ENCODE measurements at regions not wholly inside any gene's neighbourhood (a gene's known extent, or its start where the extent isn't known, plus 50 kb on each side); places are given as distances from the start of the nearest gene placed in this dataset.

GRCh38 chr18:24894880-24895279 lies 434.4 kb downstream of the HRH4 start:
- no peak for TF ChIP-seq POLR2AphosphoS5 (IDR thresholded peaks at IDR 0.05; ENCODE audit: low read depth, low read length)
- TF ChIP-seq TAF1 (IDR thresholded peaks at IDR 0.05; ENCODE audit: borderline replicate concordance, insufficient read depth, low read length), result no peak
- TF ChIP-seq, protein P1, sequence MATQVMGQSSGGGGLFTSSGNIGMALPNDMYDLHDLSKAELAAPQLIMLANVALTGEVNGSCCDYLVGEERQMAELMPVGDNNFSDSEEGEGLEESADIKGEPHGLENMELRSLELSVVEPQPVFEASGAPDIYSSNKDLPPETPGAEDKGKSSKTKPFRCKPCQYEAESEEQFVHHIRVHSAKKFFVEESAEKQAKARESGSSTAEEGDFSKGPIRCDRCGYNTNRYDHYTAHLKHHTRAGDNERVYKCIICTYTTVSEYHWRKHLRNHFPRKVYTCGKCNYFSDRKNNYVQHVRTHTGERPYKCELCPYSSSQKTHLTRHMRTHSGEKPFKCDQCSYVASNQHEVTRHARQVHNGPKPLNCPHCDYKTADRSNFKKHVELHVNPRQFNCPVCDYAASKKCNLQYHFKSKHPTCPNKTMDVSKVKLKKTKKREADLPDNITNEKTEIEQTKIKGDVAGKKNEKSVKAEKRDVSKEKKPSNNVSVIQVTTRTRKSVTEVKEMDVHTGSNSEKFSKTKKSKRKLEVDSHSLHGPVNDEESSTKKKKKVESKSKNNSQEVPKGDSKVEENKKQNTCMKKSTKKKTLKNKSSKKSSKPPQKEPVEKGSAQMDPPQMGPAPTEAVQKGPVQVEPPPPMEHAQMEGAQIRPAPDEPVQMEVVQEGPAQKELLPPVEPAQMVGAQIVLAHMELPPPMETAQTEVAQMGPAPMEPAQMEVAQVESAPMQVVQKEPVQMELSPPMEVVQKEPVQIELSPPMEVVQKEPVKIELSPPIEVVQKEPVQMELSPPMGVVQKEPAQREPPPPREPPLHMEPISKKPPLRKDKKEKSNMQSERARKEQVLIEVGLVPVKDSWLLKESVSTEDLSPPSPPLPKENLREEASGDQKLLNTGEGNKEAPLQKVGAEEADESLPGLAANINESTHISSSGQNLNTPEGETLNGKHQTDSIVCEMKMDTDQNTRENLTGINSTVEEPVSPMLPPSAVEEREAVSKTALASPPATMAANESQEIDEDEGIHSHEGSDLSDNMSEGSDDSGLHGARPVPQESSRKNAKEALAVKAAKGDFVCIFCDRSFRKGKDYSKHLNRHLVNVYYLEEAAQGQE (IDR thresholded peaks at IDR 0.05; ENCODE audit: insufficient read depth in 1 of 2, low read depth in 2 of 2, low read length in 2 of 2), result no peak
- no peak for TF ChIP-seq SIN3A (IDR thresholded peaks at IDR 0.05; ENCODE audit: borderline replicate concordance, insufficient read depth, low read length)
